ENCODE measurements at regions not wholly inside any gene's neighbourhood (a gene's known extent, or its start where the extent isn't known, plus 50 kb on each side); places are given as distances from the start of the nearest gene placed in this dataset.

DNA sequence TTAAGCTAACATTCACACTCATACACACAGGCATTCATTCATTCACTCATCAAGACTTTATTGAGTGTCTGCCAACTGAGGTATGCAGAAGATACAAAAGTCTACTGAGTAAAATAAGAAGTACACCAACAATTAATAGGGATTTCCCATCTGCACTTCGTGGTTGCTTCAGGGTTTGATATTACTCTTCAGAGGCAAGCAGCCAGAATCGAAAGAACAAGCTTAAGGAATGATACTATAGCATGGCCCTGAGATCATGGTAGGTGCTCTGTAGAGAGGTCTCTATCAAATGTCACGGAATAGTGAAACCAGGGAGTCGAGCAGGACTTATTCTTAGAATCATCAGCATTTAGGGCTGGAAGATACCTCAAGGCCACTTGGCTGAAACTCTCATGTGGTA is 135.4 kb downstream of the NRN1 start:
- H3K36me3 ChIP-seq, result no peaks in the 10 kb centered on the region
- H3K4me1 ChIP-seq, result no peaks in the 10 kb centered on the region
- DNase-seq (ENCODE audit: low spot score), result no peak
- TF ChIP-seq CTCF (IDR thresholded peaks at IDR 0.05), result no peak
- no peaks in the 10 kb centered on the region for H3K27me3 ChIP-seq
- peaks cover 0 to 8% of the 10 kb centered on the region in 2 donors for H3K9me3 ChIP-seq
- no peak overlapping the region for H3K4me3 ChIP-seq
- no peak overlapping the region for H3K27ac ChIP-seq

GRCh38 chr6:5869676-5870075 is 137.0 kb downstream of the NRN1 start:
- H3K9me3 ChIP-seq, result peaks cover 0 to 8% of the 10 kb centered on the region in 2 donors
- H3K4me1 ChIP-seq, result no peaks in the 10 kb centered on the region
- no peak overlapping the region for H3K27ac ChIP-seq
- no peaks in the 10 kb centered on the region for H3K36me3 ChIP-seq
- no peaks in the 10 kb centered on the region for H3K27me3 ChIP-seq
- TF ChIP-seq CTCF (IDR thresholded peaks at IDR 0.05), result no peak
- no peak for DNase-seq (ENCODE audit: low spot score)
- no peak overlapping the region for H3K4me3 ChIP-seq

GRCh38 chr6:5869261-5869660 is 137.5 kb downstream of the NRN1 start:
- Histone ChIP-seq H3K36me3 (no peaks in the 10 kb centered on the region), H3K4me1 (no peaks in the 10 kb centered on the region), H3K9me3 (peaks cover 0 to 8% of the 10 kb centered on the region in 2 donors), H3K4me3 (no peak overlapping the region), H3K27ac (no peak overlapping the region), H3K27me3 (no peaks in the 10 kb centered on the region)
- no peak for TF ChIP-seq CTCF (IDR thresholded peaks at IDR 0.05)
- no peak for DNase-seq (ENCODE audit: low spot score)

DNA sequence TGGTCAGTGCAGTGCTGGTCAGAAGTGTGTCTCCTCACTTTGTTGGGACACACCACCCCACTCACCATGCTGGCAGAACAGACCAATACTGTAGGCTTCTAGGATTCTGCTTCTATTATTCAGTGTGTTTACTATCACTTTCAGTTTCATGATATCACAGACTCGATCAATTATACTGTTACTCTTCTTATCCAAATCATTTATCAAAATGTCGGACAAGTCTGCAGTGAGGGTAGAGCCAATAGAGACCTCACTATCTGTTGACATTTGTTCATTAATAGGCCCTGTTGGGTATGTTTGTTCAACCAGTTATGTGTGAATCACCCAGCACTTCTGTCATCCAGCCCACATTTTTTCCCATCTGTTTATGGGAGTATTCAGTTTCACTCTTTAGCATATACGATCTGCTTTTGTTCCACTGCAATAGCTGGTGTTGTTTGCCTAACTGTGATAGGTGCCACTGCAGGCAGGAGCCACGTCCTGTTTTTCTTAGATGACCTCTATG is 140.1 kb downstream of the NRN1 start:
- Histone ChIP-seq H3K4me1 (no peaks in the 10 kb centered on the region), H3K27ac (no peak overlapping the region), H3K27me3 (no peaks in the 10 kb centered on the region), H3K9me3 (peaks cover 0 to 8% of the 10 kb centered on the region in 2 donors), H3K36me3 (no peaks in the 10 kb centered on the region), H3K4me3 (peak overlapping the region in 1 of 2 donors; percentile 1)
- no peak for DNase-seq (ENCODE audit: low spot score)
- no peak for TF ChIP-seq CTCF (IDR thresholded peaks at IDR 0.05)

DNA sequence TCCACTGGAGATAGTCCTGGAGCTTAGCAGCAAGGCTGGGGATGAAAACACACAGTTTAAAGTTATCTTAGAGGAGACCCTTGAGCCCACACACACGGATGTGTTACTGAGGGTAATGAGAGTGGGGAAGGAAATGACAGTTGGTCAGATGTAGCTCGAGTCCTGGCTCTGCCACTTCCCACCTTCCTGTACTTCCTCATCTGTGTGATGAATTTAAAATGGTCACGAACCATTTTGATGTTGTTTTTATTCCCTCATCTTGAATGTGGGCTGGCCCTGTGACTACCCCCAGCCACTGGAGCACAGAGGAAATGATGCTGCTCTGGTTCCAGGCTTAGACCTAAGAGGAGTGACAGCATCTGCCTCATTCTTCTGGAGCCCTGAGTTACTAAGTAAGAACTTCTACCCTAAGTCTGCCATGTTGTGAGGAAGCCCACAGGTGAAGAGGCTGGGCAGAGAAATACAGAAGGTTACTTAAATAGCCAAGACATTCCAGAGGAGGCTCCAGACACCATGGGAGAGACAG is 141.2 kb downstream of the NRN1 start:
- Histone ChIP-seq H3K9me3 (no peaks in the 10 kb centered on the region), H3K36me3 (no peaks in the 10 kb centered on the region), H3K27me3 (no peaks in the 10 kb centered on the region), H3K4me1 (no peaks in the 10 kb centered on the region), H3K27ac (no peak overlapping the region), H3K4me3 (no peak overlapping the region)
- no peak for DNase-seq (ENCODE audit: low spot score)
- TF ChIP-seq CTCF (IDR thresholded peaks at IDR 0.05), result no peak

DNA sequence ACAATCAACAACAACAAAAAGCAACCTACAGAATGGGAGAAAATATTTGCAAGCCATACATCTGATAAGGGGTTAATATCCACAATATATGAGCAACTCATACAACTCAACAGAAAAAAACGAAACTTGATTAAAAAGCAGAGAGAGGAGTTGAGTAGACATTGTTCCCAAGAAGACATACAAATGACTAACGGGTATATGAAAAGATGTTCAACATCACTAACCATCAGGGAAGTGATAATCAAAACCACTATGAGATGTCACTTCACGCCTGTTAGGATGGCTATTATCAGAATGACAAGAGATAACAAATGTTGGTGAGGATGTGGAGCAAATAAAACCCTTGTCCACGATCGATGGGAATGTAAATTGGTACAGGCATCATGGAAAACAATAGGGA is 145.9 kb downstream of the NRN1 start:
- no peak for TF ChIP-seq CTCF (IDR thresholded peaks at IDR 0.05)
- H3K36me3 ChIP-seq, result no peaks in the 10 kb centered on the region
- no peak overlapping the region for H3K27ac ChIP-seq
- no peaks in the 10 kb centered on the region for H3K27me3 ChIP-seq
- DNase-seq (ENCODE audit: low spot score), result no peak
- H3K9me3 ChIP-seq, result no peaks in the 10 kb centered on the region
- H3K4me3 ChIP-seq, result no peak overlapping the region
- no peaks in the 10 kb centered on the region for H3K4me1 ChIP-seq
